OCI-LY3 (cell line): ENCODE measurements at regions not wholly inside any gene's neighbourhood (a gene's known extent, or its start where the extent isn't known, plus 50 kb on each side); places are given as distances from the start of the nearest gene placed in this dataset.

Source experiments
- H2AFZ ChIP-seq: fragments of 200-600, 300-600 bp; shearing (Covaris generic); 2 replicates; pipeline ENCODE4 v1.6.0; 2014; ENCODE audit warnings: antibody characterized with exemption, low read depth, low read length
- H3K27ac ChIP-seq: fragments of 200-600, 300-600 bp; sonication (generic); 2 replicates; pipeline ENCODE4 v1.5.1; 2014; ENCODE audit warnings: mild to moderate bottlenecking, low read length, moderate library complexity, mixed read lengths
- H3K27me3 ChIP-seq: fragments of 200-600, 300-600 bp; sonication (generic); 2 replicates; pipeline ENCODE4 v1.6.1; 2014; ENCODE audit warnings: low read depth, low read length, mixed read lengths
- H3K36me3 ChIP-seq: fragments of 200-600, 300-600 bp; sonication (generic); replicated peaks from 2 replicates; pipeline ENCODE3; 2014; ENCODE audit warnings: low read depth, low read length, mixed read lengths
- H3K4me1 ChIP-seq: fragments of 300-600, 200-600 bp; sonication (generic); 2 replicates; pipeline ENCODE4 v1.6.1; 2014; ENCODE audit warnings: low read length, mixed read lengths
- H3K4me2 ChIP-seq: fragments of 200-600, 300-600 bp; sonication (generic); 2 replicates; pipeline ENCODE4 v1.6.1; 2014; ENCODE audit warnings: low read length, mixed read lengths
- H3K4me3 ChIP-seq: fragments of 300-600, 200-600 bp; sonication (generic); 2 replicates; pipeline ENCODE4 v1.5.1; 2014; ENCODE audit warnings: antibody characterized with exemption, mild to moderate bottlenecking, low read length, moderate library complexity
- H3K79me2 ChIP-seq: fragments of 300-600, 200-600 bp; shearing (Covaris generic); 2 replicates; pipeline ENCODE4 v1.6.1; 2014; ENCODE audit warnings: mild to moderate bottlenecking, low read length, mixed read lengths
- H3K9ac ChIP-seq: fragments of 300-600, 200-600 bp; shearing (Covaris generic); 2 replicates; pipeline ENCODE4 v1.6.0; 2014; ENCODE audit warnings: mild to moderate bottlenecking, low read length, moderate library complexity
- H3K9me3 ChIP-seq: fragments of 200-600, 300-600 bp; shearing (Covaris generic); 2 replicates; pipeline ENCODE4 v1.6.1; 2014; ENCODE audit warnings: low read length, mixed read lengths; ENCODE audit not compliant: insufficient read depth
- H4K20me1 ChIP-seq: fragments of 200-600, 300-600 bp; sonication (generic); 2 replicates; pipeline ENCODE4 v1.6.1; 2016; ENCODE audit warnings: low read length, mixed read lengths; ENCODE audit not compliant: insufficient read depth
- EZH2phosphoT487 ChIP-seq: fragments of 200-600 bp; shearing (Covaris generic); IDR thresholded peaks from 2 replicates; pipeline ENCODE4 v1.6.1; 2018; ENCODE audit warnings: antibody characterized with exemption, mixed run types, low read depth
- TF ChIP-seq, protein P1 (sequence below): fragments of 200-600, 300-600 bp; sonication (generic); IDR thresholded peaks from 2 replicates; pipeline ENCODE4 v1.5.1; 2014; ENCODE audit warnings: antibody characterized with exemption, low read length, low read depth

DNA sequence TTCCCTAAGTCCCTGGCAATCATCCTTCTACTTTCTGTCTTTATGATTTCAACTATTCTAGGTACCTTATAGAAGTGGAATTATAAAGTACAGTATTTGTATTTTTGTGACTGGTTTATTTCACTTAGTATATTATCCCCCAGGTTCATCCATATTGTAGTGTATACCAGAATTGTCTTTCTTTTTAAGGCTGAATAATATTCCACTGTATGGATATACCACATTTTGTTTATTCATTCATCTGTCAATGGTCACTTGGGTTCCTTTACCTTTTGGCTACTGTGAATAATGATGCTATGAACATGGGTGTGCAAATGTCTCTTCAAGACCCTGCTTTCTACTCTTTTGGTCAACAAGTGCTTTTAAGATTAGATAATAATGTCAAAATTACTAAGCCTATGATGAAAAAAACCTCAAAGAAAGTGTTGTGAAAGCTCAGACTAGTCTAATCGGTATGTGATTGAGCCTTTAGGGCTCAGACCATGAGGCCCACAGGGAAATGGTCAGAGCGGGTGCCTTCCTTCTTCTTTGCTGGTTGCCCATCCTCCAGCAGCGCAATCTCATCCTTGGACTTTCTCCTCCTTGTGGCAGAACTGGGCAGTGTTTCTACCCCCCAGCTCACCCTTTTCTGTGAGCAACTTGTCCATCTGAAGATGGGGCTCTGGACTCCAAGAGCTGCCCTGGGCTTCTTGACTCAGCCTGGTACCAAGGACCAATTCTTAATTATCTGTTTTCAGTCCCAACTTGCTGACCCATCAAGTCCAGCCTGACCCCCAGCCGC lies 105.4 kb downstream of the TTC8 start:
- Histone ChIP-seq H3K27ac (no peak overlapping the region), H4K20me1 (no peaks in the 10 kb centered on the region), H3K4me3 (no peak overlapping the region), H3K9me3 (no peaks in the 10 kb centered on the region), H3K9ac (no peak overlapping the region), H2AFZ (no peak overlapping the region), H3K36me3 (no peaks in the 10 kb centered on the region), H3K79me2 (no peaks in the 10 kb centered on the region), H3K4me2 (no peak overlapping the region), H3K4me1 (no peaks in the 10 kb centered on the region), H3K27me3 (0 out of 2 replicates have a peak, but pooled peaks cover 4% of the 10 kb centered on the region)
- TF ChIP-seq, protein P1, sequence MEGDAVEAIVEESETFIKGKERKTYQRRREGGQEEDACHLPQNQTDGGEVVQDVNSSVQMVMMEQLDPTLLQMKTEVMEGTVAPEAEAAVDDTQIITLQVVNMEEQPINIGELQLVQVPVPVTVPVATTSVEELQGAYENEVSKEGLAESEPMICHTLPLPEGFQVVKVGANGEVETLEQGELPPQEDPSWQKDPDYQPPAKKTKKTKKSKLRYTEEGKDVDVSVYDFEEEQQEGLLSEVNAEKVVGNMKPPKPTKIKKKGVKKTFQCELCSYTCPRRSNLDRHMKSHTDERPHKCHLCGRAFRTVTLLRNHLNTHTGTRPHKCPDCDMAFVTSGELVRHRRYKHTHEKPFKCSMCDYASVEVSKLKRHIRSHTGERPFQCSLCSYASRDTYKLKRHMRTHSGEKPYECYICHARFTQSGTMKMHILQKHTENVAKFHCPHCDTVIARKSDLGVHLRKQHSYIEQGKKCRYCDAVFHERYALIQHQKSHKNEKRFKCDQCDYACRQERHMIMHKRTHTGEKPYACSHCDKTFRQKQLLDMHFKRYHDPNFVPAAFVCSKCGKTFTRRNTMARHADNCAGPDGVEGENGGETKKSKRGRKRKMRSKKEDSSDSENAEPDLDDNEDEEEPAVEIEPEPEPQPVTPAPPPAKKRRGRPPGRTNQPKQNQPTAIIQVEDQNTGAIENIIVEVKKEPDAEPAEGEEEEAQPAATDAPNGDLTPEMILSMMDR, result no peak
- TF ChIP-seq EZH2phosphoT487, result no peak

DNA sequence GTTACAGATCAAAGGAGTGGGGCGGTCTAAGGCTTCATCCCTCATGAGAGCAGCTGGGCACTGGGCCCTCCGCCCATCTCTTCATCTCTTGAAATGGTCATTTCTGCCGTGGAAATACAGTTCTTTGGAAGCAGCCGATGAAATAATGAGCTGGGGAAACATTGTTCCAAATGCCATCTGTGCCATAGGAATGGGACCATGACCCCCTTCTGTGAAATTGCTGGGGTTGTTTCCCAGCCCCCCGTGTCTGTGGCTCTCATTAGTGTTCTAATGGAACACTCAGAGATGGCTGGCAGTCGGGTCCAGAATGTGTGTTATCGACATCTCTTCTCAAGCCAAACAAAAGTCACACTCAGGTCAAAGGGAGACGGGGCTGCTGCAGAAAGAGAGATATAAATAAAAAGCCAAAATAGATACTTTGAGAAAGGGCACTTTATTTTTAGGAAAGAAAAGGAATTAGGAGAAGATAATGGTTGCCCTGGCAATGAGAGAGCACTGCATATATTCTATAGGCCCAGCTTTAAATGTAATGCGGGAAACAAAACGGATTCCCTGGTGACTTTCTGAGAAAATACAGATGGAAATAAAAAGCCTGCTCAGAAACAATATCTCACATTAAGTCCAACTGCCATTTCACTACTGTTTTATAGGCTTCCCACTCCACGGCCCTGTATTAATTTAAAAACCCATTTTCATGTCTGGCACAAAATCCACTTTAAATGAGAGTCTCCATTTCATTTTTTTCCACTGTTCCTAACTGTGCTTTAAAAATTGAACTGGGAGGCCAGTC lies 107.1 kb downstream of the TTC8 start:
- no peak overlapping the region for H3K4me2 ChIP-seq
- no peak overlapping the region for H3K27ac ChIP-seq
- no peaks in the 10 kb centered on the region for H3K4me1 ChIP-seq
- H4K20me1 ChIP-seq, result no peaks in the 10 kb centered on the region
- no peak overlapping the region for H3K9ac ChIP-seq
- H3K9me3 ChIP-seq, result no peaks in the 10 kb centered on the region
- H3K4me3 ChIP-seq, result no peak overlapping the region
- H3K27me3 ChIP-seq, result no peaks in the 10 kb centered on the region
- TF ChIP-seq, protein P1, result no peak
- no peak for TF ChIP-seq EZH2phosphoT487
- H3K79me2 ChIP-seq, result no peaks in the 10 kb centered on the region
- H3K36me3 ChIP-seq, result no peaks in the 10 kb centered on the region
- no peak overlapping the region for H2AFZ ChIP-seq

DNA sequence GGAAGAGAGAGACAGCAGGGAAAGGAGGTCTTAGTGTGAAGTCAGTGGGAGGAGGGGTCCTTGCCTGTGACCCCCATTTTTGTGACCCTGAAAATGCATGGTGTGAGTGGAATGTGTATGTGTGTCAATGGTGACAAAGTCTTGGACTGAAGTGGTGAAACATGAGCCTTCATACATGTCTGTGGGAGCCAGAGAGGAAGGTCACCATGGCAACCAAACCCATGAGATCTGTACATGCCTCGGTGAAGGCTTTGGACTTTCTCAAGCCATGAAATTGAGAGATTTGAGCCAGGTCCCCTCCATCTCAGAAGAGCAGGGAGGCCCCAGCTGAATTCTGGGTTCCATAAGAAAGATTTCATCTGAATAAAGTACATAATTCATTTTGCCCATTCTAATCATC lies 108.7 kb downstream of the TTC8 start:
- H3K79me2 ChIP-seq, result no peaks in the 10 kb centered on the region
- H3K9me3 ChIP-seq, result no peaks in the 10 kb centered on the region
- H3K4me3 ChIP-seq, result no peak overlapping the region
- no peak overlapping the region for H3K27ac ChIP-seq
- no peaks in the 10 kb centered on the region for H3K36me3 ChIP-seq
- H4K20me1 ChIP-seq, result no peaks in the 10 kb centered on the region
- H3K27me3 ChIP-seq, result no peaks in the 10 kb centered on the region
- no peak overlapping the region for H3K9ac ChIP-seq
- H3K4me2 ChIP-seq, result no peak overlapping the region
- TF ChIP-seq, protein P1, result no peak
- no peak overlapping the region for H2AFZ ChIP-seq
- H3K4me1 ChIP-seq, result no peaks in the 10 kb centered on the region

DNA sequence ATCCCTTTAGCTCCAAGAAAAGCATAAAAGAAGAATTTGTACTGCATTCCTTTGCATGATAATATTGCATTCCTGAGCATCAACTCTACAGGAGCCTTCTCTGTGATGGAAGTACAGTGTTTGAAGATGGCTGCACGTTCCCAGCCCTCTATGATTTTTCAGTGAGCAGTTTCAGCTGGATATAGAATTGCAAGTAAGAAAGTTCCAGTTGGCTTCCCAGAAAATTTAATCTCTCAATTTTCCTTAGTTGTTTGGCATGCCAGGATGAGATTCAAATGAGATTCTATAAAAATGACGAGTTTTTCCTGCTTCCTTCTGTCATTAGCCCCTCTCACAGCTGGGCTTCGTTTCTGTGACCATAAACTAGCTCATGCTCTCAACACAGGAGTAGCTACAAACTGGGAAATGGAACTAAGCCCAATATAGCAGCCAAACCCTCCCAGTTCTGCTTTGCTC lies 109.9 kb downstream of the TTC8 start:
- TF ChIP-seq, protein P1, result no peak
- no peak for TF ChIP-seq EZH2phosphoT487
- Histone ChIP-seq H3K79me2 (no peaks in the 10 kb centered on the region), H2AFZ (no peak overlapping the region), H3K4me1 (no peaks in the 10 kb centered on the region), H3K4me2 (no peak overlapping the region), H3K4me3 (no peak overlapping the region), H3K27me3 (0 out of 2 replicates have a peak, but pooled peaks cover 3% of the 10 kb centered on the region), H3K9me3 (no peaks in the 10 kb centered on the region), H3K27ac (no peak overlapping the region), H3K36me3 (no peaks in the 10 kb centered on the region), H3K9ac (no peak overlapping the region), H4K20me1 (no peaks in the 10 kb centered on the region)
